GM21619 (cell line): ENCODE measurements at regions not wholly inside any gene's neighbourhood (a gene's known extent, or its start where the extent isn't known, plus 50 kb on each side); places are given as distances from the start of the nearest gene placed in this dataset.

Experiments used
- ATAC-seq: cut with Tn5 transposase; IDR thresholded peaks from one replicate; pipeline ENCODE4 v1.9.1; 2021; ENCODE audit not compliant: unreplicated experiment

DNA sequence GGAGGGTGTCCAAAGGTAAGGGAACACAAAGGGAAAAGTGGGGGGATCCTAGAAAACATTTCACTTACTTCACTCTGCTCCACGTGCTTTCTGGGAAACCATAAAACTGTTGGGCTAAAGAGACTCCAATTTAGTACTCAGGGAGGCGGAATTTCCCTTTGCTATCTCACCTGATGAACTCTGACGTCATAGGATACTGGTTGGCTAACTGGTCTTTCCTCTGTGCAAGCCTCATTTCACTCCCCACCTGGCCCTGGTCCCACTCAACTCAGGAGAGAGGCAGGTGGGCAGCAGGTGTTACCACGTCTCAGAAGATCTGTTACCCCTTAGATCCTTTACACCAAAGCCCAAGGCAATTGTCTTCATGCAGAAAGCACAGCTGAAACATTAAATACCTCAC, 51.8 kb upstream of the PMAIP1 start:
- no peak for ATAC-seq

DNA sequence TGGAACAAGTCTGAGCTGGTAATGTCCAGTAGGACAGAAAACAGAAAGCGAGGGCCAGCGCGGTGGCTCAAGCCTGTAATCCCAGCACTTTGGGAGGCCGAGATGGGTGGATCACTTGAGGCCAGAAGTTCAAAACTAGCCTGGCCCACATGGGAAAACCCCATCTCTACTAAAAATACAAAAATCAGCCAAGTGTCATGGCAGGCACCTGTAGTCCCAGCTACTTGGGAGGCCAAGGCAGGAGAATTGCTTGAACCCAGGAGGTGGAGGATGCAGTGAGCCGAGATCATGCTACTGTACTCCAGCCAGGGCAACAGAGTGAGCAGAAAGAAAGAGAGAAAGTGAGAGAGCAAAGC, 52.3 kb upstream of the PMAIP1 start:
- peak; percentile 17 for ATAC-seq

- ATAC-seq: peak; percentile 90
These were observed 52.8 kb upstream of the PMAIP1 start for GRCh38 chr18:59846814-59847490.

- ATAC-seq: no peak
These were observed 56.8 kb upstream of the PMAIP1 start for GRCh38 chr18:59842947-59843346.

DNA sequence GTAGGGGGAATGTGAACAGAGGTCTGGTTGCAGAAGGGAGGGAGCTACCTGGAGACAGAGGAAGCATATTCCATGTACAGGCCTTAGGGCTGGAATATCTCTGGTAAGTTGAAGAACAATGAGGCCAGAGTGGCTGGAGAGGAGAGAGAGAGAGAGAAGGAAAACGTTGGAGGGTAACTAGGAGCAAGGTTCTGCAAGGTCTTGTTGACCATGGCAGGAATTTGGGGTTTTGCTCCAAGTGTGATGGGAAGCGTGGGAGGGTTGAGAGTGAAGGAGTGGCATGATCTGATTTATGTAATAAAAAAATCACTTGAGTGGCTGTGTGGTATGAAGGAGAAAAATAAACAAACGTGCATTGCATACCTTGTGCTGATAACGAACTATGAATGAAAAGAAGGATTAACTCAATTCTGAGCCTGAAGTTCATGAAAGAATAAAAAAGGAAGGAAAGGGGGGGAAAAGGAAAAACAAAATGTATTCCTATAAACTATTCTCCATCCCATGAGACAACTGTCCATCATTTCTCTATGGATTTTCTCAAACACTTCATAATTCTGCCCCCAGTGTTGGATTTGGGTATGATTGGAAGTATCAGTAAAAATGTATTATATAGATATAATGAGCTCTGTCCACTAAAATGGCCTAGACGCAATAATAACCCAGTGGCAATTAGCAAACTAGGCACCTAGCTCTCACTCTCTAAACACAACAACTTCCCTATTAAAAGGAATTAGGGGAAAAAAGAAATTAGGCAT, 59.7 kb upstream of the PMAIP1 start:
- ATAC-seq: no peak

DNA sequence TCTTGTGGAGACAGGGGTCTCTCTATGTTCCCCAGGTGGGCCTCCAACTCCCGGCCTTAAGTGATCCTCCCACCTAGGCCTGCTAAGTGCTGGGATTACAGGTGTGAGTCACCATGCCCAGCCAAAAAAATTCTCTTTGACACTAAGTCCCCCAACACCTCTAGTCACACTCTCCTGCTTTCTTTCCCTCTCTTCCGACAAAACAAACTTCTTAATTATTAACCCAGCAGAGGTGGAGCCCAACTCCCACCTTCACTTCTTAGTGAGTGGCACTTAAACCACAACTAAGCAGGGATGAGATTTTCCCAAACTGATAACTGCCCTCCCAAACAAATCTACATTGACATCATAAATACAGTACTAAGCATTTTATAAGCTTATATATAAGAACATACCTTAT, 60.5 kb upstream of the PMAIP1 start:
- ATAC-seq: no peak

- ATAC-seq: peak; percentile 48
These were observed 62.2 kb upstream of the PMAIP1 start for GRCh38 chr18:59837586-59837985.

DNA sequence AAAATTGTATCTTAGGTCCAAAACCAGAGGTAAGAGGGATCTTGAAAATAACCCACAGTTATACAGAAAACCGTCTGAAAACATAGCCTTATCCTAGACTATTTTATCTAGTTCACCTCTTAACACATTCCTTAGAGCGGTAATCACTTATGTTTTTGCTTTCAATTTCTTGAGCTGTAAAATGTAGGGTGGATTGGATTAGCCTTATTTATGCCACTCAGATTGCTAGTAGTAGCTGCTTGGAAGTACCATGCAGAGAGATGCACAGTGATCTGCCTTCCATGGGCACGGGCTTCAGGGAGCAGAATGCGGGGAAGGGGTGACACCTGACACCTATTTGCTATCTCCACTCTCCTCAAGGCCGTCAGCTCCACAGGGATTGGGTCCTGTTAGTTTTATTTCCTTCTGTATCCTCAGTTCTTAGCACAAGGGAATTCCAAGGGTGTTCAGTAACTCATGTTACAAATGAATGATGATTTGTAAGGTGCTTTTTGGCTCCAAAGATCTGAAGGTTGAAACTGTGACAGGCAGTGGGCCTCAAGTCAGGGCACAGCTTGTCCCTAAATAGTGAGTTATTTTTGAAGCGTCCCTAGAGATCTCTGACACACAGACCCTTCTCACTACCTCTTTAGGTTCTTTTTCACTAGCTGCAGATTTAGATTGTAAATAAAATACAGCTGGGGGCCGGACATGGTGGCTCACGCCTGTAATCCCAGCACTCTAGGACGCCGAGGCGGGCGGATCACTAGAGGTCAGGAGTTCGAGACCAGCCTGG, 64.0 kb upstream of the PMAIP1 start:
- peak; percentile 38 for ATAC-seq

DNA sequence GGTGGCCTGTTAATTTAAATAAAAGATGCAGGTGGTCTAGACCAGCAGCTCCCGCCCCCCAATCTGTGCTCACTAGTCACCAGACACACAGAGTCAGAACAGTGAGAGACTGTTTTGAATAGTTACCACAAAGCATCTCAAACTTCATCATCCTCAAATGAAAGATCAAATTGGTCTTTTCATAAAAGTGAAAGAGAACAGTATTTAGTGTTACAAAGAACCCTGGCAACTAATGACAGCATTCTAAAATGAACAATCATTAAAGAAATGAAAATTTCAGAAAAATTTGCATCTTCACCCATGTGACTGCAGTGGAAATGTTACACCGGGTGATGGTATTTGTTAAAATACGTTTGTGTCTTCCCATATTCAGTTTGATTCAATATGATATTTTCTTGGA, 65.5 kb upstream of the PMAIP1 start:
- peak; percentile 33 for ATAC-seq

GRCh38 chr18:59833785-59834184, 66.0 kb upstream of the PMAIP1 start:
- peak; percentile 73 for ATAC-seq

DNA sequence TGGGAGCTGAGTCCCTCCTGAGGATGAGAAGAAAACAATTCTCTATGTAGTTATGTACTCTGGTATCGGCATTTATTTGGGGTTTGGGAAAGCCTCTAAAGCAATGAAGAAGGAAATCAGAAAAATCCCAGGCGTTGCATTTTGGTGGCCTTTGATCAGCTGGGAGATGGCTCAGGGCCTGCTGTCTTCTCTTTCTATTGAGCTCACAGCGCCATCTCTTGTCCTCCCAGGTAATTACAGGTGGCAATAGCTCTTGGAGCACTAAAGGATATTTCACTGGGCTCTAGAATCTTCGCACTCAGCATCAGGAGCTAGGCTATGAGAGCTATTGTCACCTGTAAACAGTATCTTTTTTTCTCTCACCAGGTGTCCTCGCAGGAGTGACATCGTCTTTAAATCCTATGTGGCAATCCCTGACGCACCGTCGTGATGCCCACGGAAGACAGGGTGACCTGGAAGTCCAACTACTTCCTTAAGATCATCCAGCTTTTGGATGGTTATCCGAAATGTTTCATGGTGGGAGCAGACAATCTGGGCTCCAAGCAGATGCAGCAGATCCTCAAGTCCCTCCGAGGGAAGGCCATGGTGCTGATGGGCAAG, 76.1 kb upstream of the PMAIP1 start:
- peak; percentile 77 for ATAC-seq

DNA sequence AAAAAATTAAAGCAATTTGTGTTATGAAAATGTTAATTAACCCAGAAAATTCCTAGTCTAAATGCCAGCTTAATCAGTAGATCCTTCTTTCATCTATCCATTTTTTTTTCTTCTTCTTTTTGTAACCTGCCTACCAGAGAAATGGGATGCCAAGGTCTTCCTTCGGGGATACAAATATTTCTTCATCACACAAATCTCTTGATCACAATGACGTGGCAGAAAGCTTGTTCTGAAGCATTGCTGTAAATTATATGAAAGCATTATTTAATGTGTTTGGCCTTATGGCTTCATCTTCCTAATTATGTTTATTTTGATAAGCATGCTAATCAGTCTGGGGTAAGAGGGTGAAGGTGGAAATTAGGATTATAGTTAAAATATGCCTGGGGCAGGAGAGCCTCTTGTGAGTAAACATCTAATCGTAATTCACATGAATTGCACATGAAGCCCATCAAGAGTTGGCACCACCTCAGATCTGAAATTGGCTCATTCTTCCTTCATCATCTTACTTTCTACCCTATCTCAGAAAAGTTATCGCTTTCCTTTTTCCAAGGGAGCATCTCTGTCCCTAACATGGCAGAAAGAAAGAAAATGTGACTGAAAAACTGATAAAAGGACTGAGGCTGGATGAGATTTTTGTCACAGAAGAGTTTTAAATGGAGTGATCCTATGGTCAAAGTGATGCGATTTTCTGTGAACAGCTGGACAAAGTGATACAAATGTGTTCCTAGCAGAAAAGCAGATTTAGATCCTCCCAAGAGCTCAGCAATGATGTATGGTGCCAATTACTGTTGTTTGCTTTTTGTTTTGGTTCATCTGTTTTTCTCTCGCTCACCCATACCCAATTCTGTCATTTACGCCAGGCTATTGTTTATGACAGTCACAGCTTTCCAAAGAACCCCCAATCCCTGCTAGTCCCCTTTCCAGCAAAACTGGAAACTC, 76.9 kb upstream of the PMAIP1 start:
- no peak for ATAC-seq

GRCh38 chr18:59821983-59822382, 77.8 kb upstream of the PMAIP1 start:
- no peak for ATAC-seq

- ATAC-seq: no peak
These were observed 79.1 kb upstream of the PMAIP1 start for GRCh38 chr18:59820663-59821062.

DNA sequence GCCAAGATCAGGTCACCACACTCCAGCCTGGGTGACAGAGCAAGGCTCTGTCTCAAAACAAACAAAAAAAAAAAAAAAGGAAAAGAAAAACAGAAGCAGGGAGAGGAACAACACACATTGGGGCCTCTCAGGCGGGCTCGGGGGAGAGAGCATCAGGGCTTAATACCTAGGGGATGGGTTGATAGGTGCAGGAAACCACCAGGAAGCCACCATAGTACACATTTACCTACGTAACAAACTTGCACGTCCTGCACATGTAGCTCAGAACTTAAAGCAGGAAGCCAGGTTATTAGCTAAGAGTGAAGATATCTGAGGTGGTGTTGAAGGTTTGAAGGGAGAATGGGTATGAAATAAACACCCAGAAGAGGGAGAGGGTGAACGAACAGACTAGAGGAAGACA, 81.0 kb upstream of the PMAIP1 start:
- ATAC-seq: no peak

- no peak for ATAC-seq
These were observed 84.9 kb upstream of the PMAIP1 start for GRCh38 chr18:59814891-59815290.

DNA sequence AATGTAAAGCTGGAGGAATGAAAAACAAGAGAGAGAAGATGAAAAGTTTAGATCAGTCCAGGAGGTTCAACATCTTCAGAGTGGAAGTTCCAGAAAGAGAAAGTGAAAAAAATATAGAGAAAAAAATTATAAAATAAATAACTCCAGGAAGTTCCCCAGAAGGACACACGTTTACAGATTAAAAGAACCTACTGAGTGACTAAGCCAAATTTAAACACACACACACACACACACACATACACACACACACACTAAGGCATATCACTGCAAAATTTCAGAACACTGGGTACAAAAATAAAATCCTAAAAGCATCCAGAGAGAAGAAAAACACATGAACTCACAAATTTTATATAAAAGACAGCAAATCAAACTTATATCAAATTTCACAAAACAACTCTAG, 85.9 kb upstream of the PMAIP1 start:
- no peak for ATAC-seq

DNA sequence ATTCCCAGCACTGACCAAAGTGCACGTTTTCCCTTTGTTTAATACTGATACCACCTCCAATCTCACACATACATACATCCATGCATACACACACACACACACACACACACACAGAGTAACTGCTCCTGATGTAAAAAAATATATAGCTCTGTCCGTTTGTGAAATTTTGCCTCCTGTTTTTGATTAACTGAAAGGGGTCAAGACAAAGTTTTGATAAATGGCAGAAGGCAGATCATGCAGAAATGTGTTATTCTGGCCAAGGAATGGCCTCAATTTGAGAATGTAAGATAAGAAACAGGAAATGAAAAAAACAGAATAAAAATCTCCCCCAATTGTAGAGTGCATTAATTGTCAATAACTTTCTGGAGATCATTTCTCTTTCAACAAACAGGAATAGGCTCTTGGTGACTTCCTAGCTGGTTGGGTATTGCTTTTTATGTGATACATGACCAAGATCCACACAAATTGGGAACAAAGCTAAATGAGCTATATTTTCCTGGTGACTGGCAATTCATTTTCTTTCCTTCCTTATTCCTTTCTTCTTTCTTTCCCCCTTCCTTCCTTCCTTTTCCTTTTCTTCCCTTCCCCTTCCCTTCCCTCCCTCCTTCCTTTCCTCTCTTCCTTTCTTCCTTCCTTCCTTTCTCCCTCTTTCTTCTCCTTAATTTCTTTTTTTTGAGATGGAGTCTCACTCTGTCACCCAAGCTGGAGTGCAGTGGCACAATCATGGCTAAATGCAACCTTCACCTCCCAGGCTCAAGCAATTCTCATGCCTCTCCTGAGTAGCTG, 88.9 kb upstream of the PMAIP1 start:
- ATAC-seq: no peak

DNA sequence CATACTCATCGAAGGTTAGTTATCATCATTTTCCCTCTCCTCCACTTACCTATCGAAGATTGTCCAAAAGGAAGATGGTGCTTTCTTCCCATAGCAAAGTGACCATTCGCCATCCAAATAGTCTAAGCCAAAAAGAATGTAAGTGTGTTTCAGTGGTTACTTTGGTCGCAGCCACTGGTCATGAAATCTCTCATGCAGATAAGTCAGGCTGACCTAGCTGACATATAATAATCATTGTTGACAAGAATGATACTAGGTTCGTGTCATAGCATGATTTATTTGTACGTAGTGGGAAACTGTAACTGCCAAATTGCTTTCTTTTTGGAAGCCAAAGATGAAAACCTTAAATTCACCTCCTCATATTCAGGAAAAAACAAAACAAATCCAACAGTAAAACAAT, 89.6 kb upstream of the PMAIP1 start:
- ATAC-seq: no peak

- ATAC-seq: peak; percentile 82
These were observed 97.8 kb upstream of the PMAIP1 start for GRCh38 chr18:59802031-59802430.
